BJ (cell line): ENCODE measurements at regions not wholly inside any gene's neighbourhood (a gene's known extent, or its start where the extent isn't known, plus 50 kb on each side); places are given as distances from the start of the nearest gene placed in this dataset.

Experiments
- CTCF ChIA-PET: fragments of 350-600 bp; formaldehyde crosslinking; extraction: SDS; loops from one replicate; lab custom pipeline; 2021; ENCODE audit warnings: antibody characterized with exemption, inconsistent platforms; lab: Yijun Ruan, JAX
- POLR2A ChIA-PET: fragments of 300-600 bp; sonication (Branson Sonifier 250); formaldehyde crosslinking; extraction: SDS; loops from one replicate; lab custom pipeline; 2021; ENCODE audit warnings: antibody characterized with exemption; lab: Charles Lee
- DNase-seq: peaks from one replicate; pipeline ENCODE4 v3.0.0-alpha.2; 2011; ENCODE audit warnings: low read depth
- H3K27me3 ChIP-seq: 2 replicates; pipeline ENCODE4 v1.6.0; 2011; ENCODE audit warnings: low read length; ENCODE audit not compliant: control insufficient read depth, insufficient read depth
- H3K36me3 ChIP-seq: 2 replicates; pipeline ENCODE4 v1.5.1; 2011; ENCODE audit warnings: low read length; ENCODE audit not compliant: control insufficient read depth, insufficient read depth
- H3K4me3 ChIP-seq: 2 replicates; pipeline ENCODE4 v1.5.1; 2011; ENCODE audit warnings: low read depth, mild to moderate bottlenecking, control low read depth, low read length
- CTCF ChIP-seq: IDR thresholded peaks from 2 replicates; pipeline ENCODE4 v1.5.1; 2011; ENCODE audit warnings: low read depth, mild to moderate bottlenecking, control low read depth, inconsistent platforms, low read length, moderate library complexity; ENCODE audit not compliant: insufficient read depth

DNA sequence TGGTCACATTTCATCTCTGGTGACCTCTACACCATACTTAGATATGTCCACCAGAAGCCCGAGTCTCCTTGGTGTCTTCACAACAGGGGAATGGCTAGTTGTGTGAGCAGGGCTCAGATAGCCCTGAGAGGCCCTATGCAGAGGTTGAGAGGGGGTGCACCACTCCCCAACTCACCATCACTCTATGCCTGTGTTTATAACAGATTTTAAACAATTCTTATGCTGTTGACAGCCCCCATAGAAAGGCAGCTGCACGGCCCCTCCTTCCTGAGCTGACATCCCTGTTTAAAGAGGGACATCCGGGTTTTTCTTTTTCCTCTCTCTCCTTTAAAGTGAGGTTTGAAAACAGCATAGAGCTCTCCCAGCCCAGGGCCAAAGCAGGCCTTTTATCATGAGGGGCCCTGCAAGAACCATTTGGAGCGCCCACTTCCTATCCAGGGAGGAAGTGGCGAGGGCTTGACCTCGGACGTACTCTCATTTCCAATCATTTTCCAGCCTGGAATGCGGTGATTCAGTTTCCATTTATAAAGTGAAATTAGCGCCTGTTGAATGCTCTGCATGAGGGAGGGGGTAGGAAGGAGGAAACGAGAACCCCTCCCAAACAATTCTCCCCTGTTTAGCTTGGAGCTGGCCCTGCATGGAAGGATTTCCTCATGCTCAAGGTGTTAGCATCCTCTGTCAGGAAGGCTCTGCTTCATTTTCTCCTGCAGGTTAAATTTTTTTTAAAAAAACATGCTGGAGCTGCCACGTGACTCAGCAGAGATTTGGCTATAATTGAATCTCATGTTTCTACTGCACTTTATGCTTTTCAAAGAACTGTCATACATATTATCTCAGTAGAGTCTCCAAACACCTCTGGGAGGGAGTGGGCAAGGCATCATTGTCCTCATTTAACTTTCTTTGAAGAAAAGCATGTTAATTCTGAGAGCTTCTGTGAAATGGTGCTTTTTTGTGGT is 117.5 kb downstream of the DDX1 start:
- H3K36me3 ChIP-seq, result no peaks in the 10 kb centered on the region
- DNase-seq, result no peak

DNA sequence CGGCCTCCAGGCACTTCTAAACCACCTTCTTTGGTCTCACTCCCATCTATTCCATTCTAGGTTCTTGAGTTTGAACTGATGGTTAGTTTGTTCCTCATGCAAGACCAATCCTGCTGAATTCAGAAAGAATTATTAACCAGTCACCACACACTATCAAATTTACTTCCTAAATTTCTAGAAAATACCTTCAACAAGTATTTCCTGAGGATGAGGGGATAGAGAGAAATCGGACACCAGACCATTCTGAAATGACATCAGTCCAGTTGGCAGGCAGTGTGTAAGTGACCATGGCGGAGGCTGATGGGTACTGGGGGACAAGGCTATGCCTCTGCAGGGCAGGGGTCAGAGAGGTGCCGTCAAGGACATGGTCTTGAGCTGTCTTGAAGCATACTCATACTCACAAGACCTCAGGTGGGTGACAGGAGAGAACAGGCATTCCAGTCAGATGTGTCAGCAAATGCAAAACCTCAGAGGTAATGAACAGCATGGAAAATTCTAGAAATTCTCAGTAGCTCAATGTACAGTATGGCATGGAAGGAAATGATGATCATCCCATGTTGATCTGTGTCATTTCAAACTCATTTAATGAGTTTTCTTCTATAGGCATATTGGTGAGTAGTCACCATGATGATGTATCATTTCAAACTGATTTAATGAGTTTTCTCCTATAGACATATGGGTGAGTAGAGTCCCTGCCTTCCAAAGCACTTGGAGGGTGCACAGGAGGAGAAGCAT is 119.6 kb downstream of the DDX1 start:
- Histone ChIP-seq H3K27me3 (no peaks in the 10 kb centered on the region), H3K4me3 (no peak overlapping the region), H3K36me3 (no peaks in the 10 kb centered on the region)
- TF ChIP-seq CTCF, result no peak
- no peak for DNase-seq
- ChIA-PET POLR2A (no interaction called here), CTCF (no interaction called here)

More for the DNA sequence above, 117.5 kb downstream of the DDX1 start:
- ChIA-PET POLR2A (no interaction called here), CTCF (interaction anchor here (0.5 kb wide), 1 partner anchor 72 kb away, joined by 3 read pairs; no protein-coding TSS in a partner anchor)
- no peak for TF ChIP-seq CTCF
- H3K4me3 ChIP-seq, result no peak overlapping the region
- no peaks in the 10 kb centered on the region for H3K27me3 ChIP-seq

DNA sequence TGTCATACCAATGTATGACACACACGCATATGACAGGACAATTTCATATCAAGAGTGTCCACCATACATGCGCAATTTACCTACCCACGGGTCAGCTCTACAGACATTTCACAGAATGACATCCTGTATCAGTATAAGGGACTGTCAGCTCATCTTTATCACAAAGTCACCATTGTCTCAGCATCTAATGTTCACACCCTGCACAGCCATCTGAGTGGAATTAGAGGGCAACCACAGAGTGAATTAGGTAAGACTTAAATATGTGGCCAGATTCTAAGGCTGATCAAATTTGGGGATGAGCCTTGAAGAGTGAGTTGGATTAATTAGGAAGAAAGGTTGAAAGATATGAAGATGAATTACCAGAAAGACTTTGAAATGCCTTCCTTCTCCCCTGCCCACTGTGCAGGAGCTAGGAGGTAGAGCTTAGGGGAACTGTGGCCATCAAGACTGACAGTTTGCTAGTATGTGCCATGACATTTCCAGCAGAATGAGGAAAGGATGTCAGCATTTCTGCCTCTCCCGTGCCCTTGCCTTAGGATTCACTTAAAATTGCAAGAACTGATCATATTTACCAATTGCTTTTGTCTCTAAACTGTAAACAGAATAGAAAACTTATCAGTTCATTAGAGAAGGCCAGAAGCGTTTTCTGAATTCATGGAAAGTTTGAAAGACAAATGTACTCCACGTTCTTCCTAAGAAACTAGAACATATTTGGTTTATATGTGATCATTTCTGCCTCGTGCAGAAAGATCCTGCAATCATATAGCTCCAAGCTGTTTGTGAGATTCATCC is 121.1 kb downstream of the DDX1 start:
- no peak for TF ChIP-seq CTCF
- Histone ChIP-seq H3K4me3 (no peak overlapping the region), H3K36me3 (no peaks in the 10 kb centered on the region), H3K27me3 (no peaks in the 10 kb centered on the region)
- CTCF ChIA-PET, result no interaction called here
- POLR2A ChIA-PET, result no interaction called here
- DNase-seq, result no peak

DNA sequence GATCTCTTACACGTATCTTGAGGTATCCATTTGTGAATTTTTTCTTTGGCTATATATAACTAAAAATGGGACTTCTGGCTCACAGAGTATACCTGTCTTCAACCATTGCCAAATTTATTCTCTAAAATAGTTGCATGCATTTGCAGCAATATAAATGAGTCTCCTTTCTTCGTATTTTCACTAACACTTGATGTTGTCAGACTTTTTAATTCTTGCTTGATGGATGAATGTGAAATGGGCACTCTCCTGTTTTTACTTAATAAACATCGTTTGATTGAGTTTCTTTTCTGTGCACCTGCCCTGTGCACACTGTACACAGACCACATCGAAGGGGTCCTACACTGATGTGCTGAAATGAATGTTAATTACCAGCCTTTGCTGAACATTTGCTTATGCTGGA is 121.8 kb downstream of the DDX1 start:
- CTCF ChIA-PET, result no interaction called here
- H3K4me3 ChIP-seq, result no peak overlapping the region
- H3K27me3 ChIP-seq, result no peaks in the 10 kb centered on the region
- H3K36me3 ChIP-seq, result no peaks in the 10 kb centered on the region
- TF ChIP-seq CTCF, result no peak
- DNase-seq, result no peak
- POLR2A ChIA-PET, result no interaction called here
